Mammary epithelial cell (primary cell): ENCODE measurements at regions not wholly inside any gene's neighbourhood (a gene's known extent, or its start where the extent isn't known, plus 50 kb on each side); places are given as distances from the start of the nearest gene placed in this dataset.

Source experiments
- CTCF ChIP-seq, 2 donors: IDR thresholded peaks in 1 of 2; conservative IDR thresholded peaks in 1 of 2; 2 replicates each; pipeline ENCODE4 v1.5.1; 2011 to 2012; ENCODE audit warnings: inconsistent platforms in 2 of 2, low read length in 2 of 2, mild to moderate bottlenecking in 2 of 2, control low read depth in 1 of 2, low read depth in 1 of 2; ENCODE audit not compliant: insufficient read depth in 1 of 2; ENCODE audit errors: extremely low read depth in 1 of 2
- EZH2 ChIP-seq: IDR thresholded peaks from 2 replicates; pipeline ENCODE4 v1.6.1; 2012; ENCODE audit warnings: low read length, inconsistent platforms, borderline replicate concordance

DNA sequence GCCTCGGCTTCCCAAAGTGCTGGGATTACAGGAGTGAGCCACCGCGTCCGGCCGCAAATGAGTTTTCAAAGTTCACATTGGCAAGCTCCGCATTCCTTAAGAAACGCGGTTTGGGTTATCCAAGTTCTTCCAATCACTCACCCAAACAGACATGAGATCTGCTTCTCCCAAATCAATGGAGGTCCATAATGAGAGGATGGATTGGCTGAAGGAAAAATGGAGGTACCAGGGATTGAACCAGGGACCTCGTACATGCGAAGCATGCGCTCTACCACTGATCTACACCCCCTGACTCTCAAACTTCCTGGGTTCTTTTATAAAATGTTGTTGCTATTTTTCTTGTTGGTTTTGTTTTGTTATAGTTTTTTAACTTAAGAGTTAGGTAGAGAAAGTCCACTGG is 170.0 kb downstream of the GPX5 start:
- TF ChIP-seq CTCF (conservative IDR thresholded peaks at IDR 0.05 in 1 of 2, IDR thresholded peaks at IDR 0.05 in 1 of 2; ENCODE audit: extremely low read depth in 1 of 2, insufficient read depth in 1 of 2, low read depth in 1 of 2, low read length in 2 of 2) (no peak), EZH2 (no peak)
